ENCODE measurements at regions not wholly inside any gene's neighbourhood (a gene's known extent, or its start where the extent isn't known, plus 50 kb on each side); places are given as distances from the start of the nearest gene placed in this dataset.

GRCh38 chr1:98345417-98345816 lies 316.1 kb upstream of the SNX7 start:
- Histone ChIP-seq H3K9me3 (ENCODE audit: control insufficient read depth in 4 of 4, insufficient read depth in 3 of 4, low read length in 3 of 4) (no peaks in the 10 kb centered on the region), H3K9ac (ENCODE audit: insufficient read depth in 1 of 2, low read length in 2 of 2) (no peak overlapping the region), H3K4me3 (no peak overlapping the region), H3K27me3 (ENCODE audit: control insufficient read depth in 3 of 3, insufficient read depth in 3 of 3, low read length in 2 of 3) (no peaks in the 10 kb centered on the region), H3K27ac (ENCODE audit: low read depth in 1 of 2, low read length in 1 of 2) (no peak overlapping the region), H3K36me3 (ENCODE audit: control insufficient read depth in 4 of 4, insufficient read depth in 4 of 4, low read length in 4 of 4) (no peaks in the 10 kb centered on the region), H3K4me1 (ENCODE audit: control insufficient read depth in 5 of 5, insufficient read depth in 5 of 5, low read length in 5 of 5) (no peaks in the 10 kb centered on the region)
- TF ChIP-seq CTCF (IDR thresholded peaks at IDR 0.05; ENCODE audit: control extremely low read depth, extremely low read depth) = no peak
- ATAC-seq (ENCODE audit: insufficient read depth, low FRiP score) (no peak), DNase-seq (no peak)
- 81 to 94% methylated on average over 2 of the region's 2 CpGs for WGBS, 2 donors

GRCh38 chr1:98344731-98345130 lies 316.8 kb upstream of the SNX7 start:
- Histone ChIP-seq H3K36me3 (ENCODE audit: control insufficient read depth in 4 of 4, insufficient read depth in 4 of 4, low read length in 4 of 4) (no peaks in the 10 kb centered on the region), H3K4me1 (ENCODE audit: control insufficient read depth in 5 of 5, insufficient read depth in 5 of 5, low read length in 5 of 5) (no peaks in the 10 kb centered on the region), H3K9me3 (ENCODE audit: control insufficient read depth in 4 of 4, insufficient read depth in 3 of 4, low read length in 3 of 4) (no peaks in the 10 kb centered on the region), H3K9ac (ENCODE audit: insufficient read depth in 1 of 2, low read length in 2 of 2) (no peak overlapping the region), H3K4me3 (no peak overlapping the region), H3K27ac (ENCODE audit: low read depth in 1 of 2, low read length in 1 of 2) (no peak overlapping the region), H3K27me3 (ENCODE audit: control insufficient read depth in 3 of 3, insufficient read depth in 3 of 3, low read length in 2 of 3) (no peaks in the 10 kb centered on the region)
- no peak for DNase-seq
- no peak for TF ChIP-seq CTCF (IDR thresholded peaks at IDR 0.05; ENCODE audit: control extremely low read depth, extremely low read depth)
- 65 to 68% methylated on average over 3 of the region's 3 CpGs for WGBS, 2 donors
- ATAC-seq (ENCODE audit: insufficient read depth, low FRiP score) = no peak

- DNase-seq = no peak
- Histone ChIP-seq H3K36me3 (ENCODE audit: control insufficient read depth in 4 of 4, insufficient read depth in 4 of 4, low read length in 4 of 4) (no peaks in the 10 kb centered on the region), H3K9me3 (ENCODE audit: control insufficient read depth in 4 of 4, insufficient read depth in 3 of 4, low read length in 3 of 4) (no peaks in the 10 kb centered on the region), H3K9ac (ENCODE audit: insufficient read depth in 1 of 2, low read length in 2 of 2) (no peak overlapping the region), H3K27me3 (ENCODE audit: control insufficient read depth in 3 of 3, insufficient read depth in 3 of 3, low read length in 2 of 3) (no peaks in the 10 kb centered on the region), H3K4me3 (no peak overlapping the region), H3K27ac (ENCODE audit: low read depth in 1 of 2, low read length in 1 of 2) (no peak overlapping the region), H3K4me1 (ENCODE audit: control insufficient read depth in 5 of 5, insufficient read depth in 5 of 5, low read length in 5 of 5) (no peaks in the 10 kb centered on the region)
- ATAC-seq (ENCODE audit: insufficient read depth, low FRiP score) = no peak
- no peak for TF ChIP-seq CTCF (IDR thresholded peaks at IDR 0.05; ENCODE audit: control extremely low read depth, extremely low read depth)
- 75 to 87% methylated on average over 1 of the region's 1 CpG for WGBS, 2 donors
These were observed 319.0 kb upstream of the SNX7 start for GRCh38 chr1:98342566-98342965.

GRCh38 chr1:98340511-98340910 lies 321.0 kb upstream of the SNX7 start:
- H3K36me3 ChIP-seq (ENCODE audit: control insufficient read depth in 4 of 4, insufficient read depth in 4 of 4, low read length in 4 of 4) = no peaks in the 10 kb centered on the region
- ATAC-seq (ENCODE audit: insufficient read depth, low FRiP score) (no peak), DNase-seq (no peak)
- no peaks in the 10 kb centered on the region for H3K9me3 ChIP-seq (ENCODE audit: control insufficient read depth in 4 of 4, insufficient read depth in 3 of 4, low read length in 3 of 4)
- no peak overlapping the region for H3K9ac ChIP-seq (ENCODE audit: insufficient read depth in 1 of 2, low read length in 2 of 2)
- H3K27ac ChIP-seq (ENCODE audit: low read depth in 1 of 2, low read length in 1 of 2) = no peak overlapping the region
- H3K27me3 ChIP-seq (ENCODE audit: control insufficient read depth in 3 of 3, insufficient read depth in 3 of 3, low read length in 2 of 3) = no peaks in the 10 kb centered on the region
- no peak overlapping the region for H3K4me3 ChIP-seq
- TF ChIP-seq CTCF (IDR thresholded peaks at IDR 0.05; ENCODE audit: control extremely low read depth, extremely low read depth) = no peak
- 64 to 86% methylated on average over 4 of the region's 4 CpGs for WGBS, 2 donors
- H3K4me1 ChIP-seq (ENCODE audit: control insufficient read depth in 5 of 5, insufficient read depth in 5 of 5, low read length in 5 of 5) = no peaks in the 10 kb centered on the region
